CD4-positive, alpha-beta memory T cell (primary cell): ENCODE measurements at regions not wholly inside any gene's neighbourhood (a gene's known extent, or its start where the extent isn't known, plus 50 kb on each side); places are given as distances from the start of the nearest gene placed in this dataset.

Source experiments
- CTCF ChIA-PET: fragments of 350-600 bp; sonication (Branson Sonifier 250); formaldehyde crosslinking; loops from one replicate; lab custom pipeline; 2021; ENCODE audit warnings: inconsistent platforms; ENCODE audit not compliant: partially characterized antibody; lab: Charles Lee
- POLR2A ChIA-PET: fragments of 350-600 bp; sonication (Branson Sonifier 250); formaldehyde crosslinking; loops from one replicate; lab custom pipeline; 2021; ENCODE audit not compliant: partially characterized antibody; lab: Charles Lee
- DNase-seq, 5 donors: peaks; one replicate each; pipeline versions ENCODE4 v3.0.0 to v3.0.0-alpha.2; 2020 to 2022; ENCODE audit warnings: mixed read lengths in 1 of 5
- H3K27ac ChIP-seq: one replicate; pipeline ENCODE4 v1.7.0; 2013; ENCODE audit warnings: low read depth, low read length
- H3K27me3 ChIP-seq: 2 replicates; pipeline ENCODE4 v1.7.0; 2013; ENCODE audit warnings: mild to moderate bottlenecking, low read length, moderate library complexity; ENCODE audit not compliant: insufficient read depth
- H3K36me3 ChIP-seq: 2 replicates; pipeline ENCODE4 v1.7.0; 2013; ENCODE audit warnings: mild to moderate bottlenecking, low read length, moderate library complexity; ENCODE audit not compliant: insufficient read depth
- H3K4me1 ChIP-seq: 2 replicates; pipeline ENCODE4 v1.7.0; 2013; ENCODE audit warnings: mild to moderate bottlenecking, low read length, moderate library complexity; ENCODE audit not compliant: insufficient read depth
- H3K4me3 ChIP-seq, 2 donors: one replicate each; pipeline ENCODE4 v1.7.0; 2013; ENCODE audit warnings: low read length in 2 of 2, mild to moderate bottlenecking in 1 of 2
- H3K9me3 ChIP-seq, 2 donors: one replicate each; pipeline ENCODE4 v1.7.0; 2013; ENCODE audit warnings: low read length in 2 of 2, control low read depth in 1 of 2; ENCODE audit not compliant: control insufficient read depth in 1 of 2
- H3K27ac Mint-ChIP-seq, 7 donors: one replicate each; pipeline ENCODE4 v1.8.0; 2020 to 2021; ENCODE audit warnings: mixed read lengths in 7 of 7, mild to moderate bottlenecking in 6 of 7, inconsistent platforms in 3 of 7, moderate library complexity in 3 of 7
- H3K27me3 Mint-ChIP-seq, 2 donors: one replicate each; pipeline ENCODE4 v1.8.0; 2020 to 2021; ENCODE audit warnings: mixed read lengths in 2 of 2
- H3K36me3 Mint-ChIP-seq, 2 donors: one replicate each; pipeline ENCODE4 v1.8.0; 2020 to 2021; ENCODE audit warnings: mixed read lengths in 2 of 2, inconsistent platforms in 1 of 2, mild to moderate bottlenecking in 1 of 2
- H3K4me1 Mint-ChIP-seq, 4 donors: one replicate each; pipeline ENCODE4 v1.8.0; 2020 to 2021; ENCODE audit warnings: mixed read lengths in 4 of 4, mild to moderate bottlenecking in 1 of 4
- H3K4me3 Mint-ChIP-seq, 8 donors: one replicate each; pipeline ENCODE4 v1.8.0; 2020 to 2021; ENCODE audit warnings: mixed read lengths in 8 of 8, mild to moderate bottlenecking in 7 of 8, moderate library complexity in 6 of 8, inconsistent platforms in 3 of 8
- H3K9me3 Mint-ChIP-seq, 8 donors: one replicate each; pipeline ENCODE4 v1.8.0; 2020 to 2021; ENCODE audit warnings: mixed read lengths in 8 of 8, mild to moderate bottlenecking in 5 of 8, inconsistent platforms in 3 of 8, moderate library complexity in 1 of 8
- intact Hi-C: fragments of 100-400 bp; cut with micrococcal nuclease; formaldehyde crosslinking; loops from one replicate; pipeline ENCODE4 v1.15.1; 2023

DNA sequence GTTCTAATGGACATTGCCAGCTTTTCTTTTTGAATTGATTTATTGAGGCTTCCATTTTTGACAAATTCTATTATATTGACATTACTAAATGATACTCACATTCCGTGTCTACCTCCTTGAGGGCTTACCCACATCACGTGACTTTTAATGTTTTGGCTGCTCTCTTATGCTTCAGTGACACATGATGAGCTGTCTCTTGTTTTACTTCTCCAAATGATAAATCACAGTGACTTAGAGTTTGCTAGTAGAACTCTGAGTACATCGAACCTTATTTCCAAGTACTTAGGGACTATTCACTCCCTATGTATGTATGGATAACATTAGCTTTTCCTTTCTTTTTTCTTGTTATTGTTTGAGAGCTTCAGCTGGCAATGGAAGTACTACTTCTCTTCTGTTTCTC is 169.8 kb upstream of the KCNN2 start:
- H3K4me3 ChIP-seq, result no peak overlapping the region
- POLR2A ChIA-PET, result no interaction called here
- H3K4me1 Mint-ChIP-seq, result no peaks in the 10 kb centered on the region
- no peaks in the 10 kb centered on the region for H3K9me3 ChIP-seq
- no peaks in the 10 kb centered on the region for H3K36me3 ChIP-seq
- H3K4me3 Mint-ChIP-seq, result no peak overlapping the region
- H3K27ac ChIP-seq, result no peak overlapping the region
- no peaks in the 10 kb centered on the region for H3K36me3 Mint-ChIP-seq
- DNase-seq, result no peak
- no peak overlapping the region for H3K27ac Mint-ChIP-seq
- no peaks in the 10 kb centered on the region for H3K4me1 ChIP-seq
- no peaks in the 10 kb centered on the region for H3K27me3 Mint-ChIP-seq
- H3K27me3 ChIP-seq, result no peaks in the 10 kb centered on the region
- H3K9me3 Mint-ChIP-seq, result peaks cover 0 to 5% (median under 1%) of the 10 kb centered on the region in 8 donors
- CTCF ChIA-PET, result no interaction called here
- intact Hi-C loops, result no loop called here

GRCh38 chr5:114201332-114201731 is 160.5 kb upstream of the KCNN2 start:
- no peaks in the 10 kb centered on the region for H3K4me1 Mint-ChIP-seq
- ChIA-PET POLR2A (no interaction called here), CTCF (no interaction called here)
- H3K4me3 Mint-ChIP-seq, result no peak overlapping the region
- no peaks in the 10 kb centered on the region for H3K9me3 ChIP-seq
- DNase-seq, result no peak
- no peaks in the 10 kb centered on the region for H3K4me1 ChIP-seq
- no peaks in the 10 kb centered on the region for H3K36me3 Mint-ChIP-seq
- no peak overlapping the region for H3K4me3 ChIP-seq
- no peak overlapping the region for H3K27ac ChIP-seq
- H3K36me3 ChIP-seq, result no peaks in the 10 kb centered on the region
- H3K27me3 Mint-ChIP-seq, result no peaks in the 10 kb centered on the region
- intact Hi-C loops, result no loop called here
- H3K27me3 ChIP-seq, result no peaks in the 10 kb centered on the region
- H3K27ac Mint-ChIP-seq, result no peak overlapping the region
- H3K9me3 Mint-ChIP-seq, result peaks cover 0 to 30% (median 8%) of the 10 kb centered on the region in 8 donors

- H3K4me3 ChIP-seq, result no peak overlapping the region
- Mint-ChIP-seq H3K9me3 (peaks cover 0 to 16% (median 8%) of the 10 kb centered on the region in 8 donors), H3K27me3 (no peaks in the 10 kb centered on the region), H3K27ac (no peak overlapping the region), H3K4me3 (no peak overlapping the region), H3K4me1 (no peaks in the 10 kb centered on the region), H3K36me3 (no peaks in the 10 kb centered on the region)
- no peaks in the 10 kb centered on the region for H3K27me3 ChIP-seq
- intact Hi-C loops, result no loop called here
- H3K36me3 ChIP-seq, result no peaks in the 10 kb centered on the region
- ChIA-PET CTCF (no interaction called here), POLR2A (no interaction called here)
- H3K9me3 ChIP-seq, result no peaks in the 10 kb centered on the region
- H3K4me1 ChIP-seq, result no peaks in the 10 kb centered on the region
- no peak overlapping the region for H3K27ac ChIP-seq
- DNase-seq, result no peak
These were observed 156.9 kb upstream of the KCNN2 start for GRCh38 chr5:114204923-114205322.

DNA sequence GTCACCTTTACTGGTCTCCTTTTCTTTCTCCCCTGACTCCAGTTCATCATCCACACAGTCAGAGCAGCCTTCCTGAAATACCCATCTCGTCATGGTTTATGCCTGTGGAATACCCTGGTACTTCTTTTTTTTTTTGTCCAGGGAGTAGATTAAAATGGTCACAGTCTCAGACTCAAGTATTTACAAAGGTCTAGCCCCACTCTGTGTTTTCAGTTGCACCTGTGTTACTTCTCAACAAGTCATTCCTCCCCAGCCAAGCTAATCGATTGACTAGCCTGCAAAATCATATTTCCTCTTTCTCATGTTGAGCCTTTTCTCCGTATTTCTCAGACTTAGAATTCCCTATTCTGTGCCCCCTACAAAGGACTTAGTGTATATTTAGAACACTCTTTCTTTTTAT is 155.2 kb upstream of the KCNN2 start:
- no peaks in the 10 kb centered on the region for H3K36me3 ChIP-seq
- intact Hi-C loops, result no loop called here
- H3K36me3 Mint-ChIP-seq, result no peaks in the 10 kb centered on the region
- H3K4me1 Mint-ChIP-seq, result no peaks in the 10 kb centered on the region
- no peak for DNase-seq
- H3K9me3 ChIP-seq, result no peaks in the 10 kb centered on the region
- H3K4me1 ChIP-seq, result no peaks in the 10 kb centered on the region
- H3K4me3 ChIP-seq, result no peak overlapping the region
- peak overlapping the region in 1 of 7 donors; percentile 12 for H3K27ac Mint-ChIP-seq
- CTCF ChIA-PET, result no interaction called here
- H3K27me3 ChIP-seq, result no peaks in the 10 kb centered on the region
- no peaks in the 10 kb centered on the region for H3K27me3 Mint-ChIP-seq
- H3K9me3 Mint-ChIP-seq, result peaks cover 0 to 8% (median 2%) of the 10 kb centered on the region in 8 donors
- H3K27ac ChIP-seq, result no peak overlapping the region
- no peak overlapping the region for H3K4me3 Mint-ChIP-seq
- POLR2A ChIA-PET, result no interaction called here

- no peaks in the 10 kb centered on the region for H3K27me3 ChIP-seq
- ChIA-PET CTCF (no interaction called here), POLR2A (no interaction called here)
- H3K4me1 ChIP-seq, result no peaks in the 10 kb centered on the region
- no peaks in the 10 kb centered on the region for H3K27me3 Mint-ChIP-seq
- no peaks in the 10 kb centered on the region for H3K4me1 Mint-ChIP-seq
- H3K9me3 Mint-ChIP-seq, result peaks cover 0 to 8% (median 2%) of the 10 kb centered on the region in 8 donors
- no peak overlapping the region for H3K4me3 ChIP-seq
- H3K36me3 Mint-ChIP-seq, result no peaks in the 10 kb centered on the region
- H3K9me3 ChIP-seq, result no peaks in the 10 kb centered on the region
- no peak overlapping the region for H3K27ac Mint-ChIP-seq
- no peaks in the 10 kb centered on the region for H3K36me3 ChIP-seq
- H3K27ac ChIP-seq, result no peak overlapping the region
- DNase-seq, result no peak
- H3K4me3 Mint-ChIP-seq, result no peak overlapping the region
- intact Hi-C loops, result no loop called here
These were observed 154.3 kb upstream of the KCNN2 start for GRCh38 chr5:114207615-114208014.

DNA sequence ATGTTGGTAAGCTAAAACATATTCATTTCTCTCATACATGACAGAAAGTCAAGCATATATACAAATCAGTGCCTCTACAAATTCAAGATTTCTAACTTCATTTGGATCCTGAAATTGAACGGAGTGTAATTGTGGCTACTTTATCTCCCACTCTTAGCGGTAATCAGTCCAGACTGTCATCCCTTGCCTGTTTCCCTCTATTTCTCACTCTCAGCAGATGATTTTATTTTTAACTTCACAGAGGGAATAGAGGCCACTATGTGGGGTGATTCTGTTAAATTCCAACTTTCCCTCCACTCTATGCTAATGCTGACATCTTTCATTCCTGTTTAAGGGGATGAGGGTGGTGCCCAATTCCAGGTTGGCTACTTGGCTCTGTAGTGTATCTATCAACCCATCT is 153.8 kb upstream of the KCNN2 start:
- intact Hi-C loops, result no loop called here
- Mint-ChIP-seq H3K4me3 (no peak overlapping the region), H3K4me1 (no peaks in the 10 kb centered on the region), H3K9me3 (peaks cover 0 to 8% (median 2%) of the 10 kb centered on the region in 8 donors), H3K27ac (no peak overlapping the region), H3K27me3 (no peaks in the 10 kb centered on the region), H3K36me3 (no peaks in the 10 kb centered on the region)
- Histone ChIP-seq H3K4me3 (no peak overlapping the region), H3K9me3 (no peaks in the 10 kb centered on the region), H3K27ac (no peak overlapping the region), H3K27me3 (no peaks in the 10 kb centered on the region), H3K36me3 (no peaks in the 10 kb centered on the region), H3K4me1 (no peaks in the 10 kb centered on the region)
- POLR2A ChIA-PET, result no interaction called here
- CTCF ChIA-PET, result no interaction called here
- no peak for DNase-seq

- peaks cover 0 to 6% (median 3%) of the 10 kb centered on the region in 8 donors for H3K9me3 Mint-ChIP-seq
- no peaks in the 10 kb centered on the region for H3K9me3 ChIP-seq
- H3K36me3 Mint-ChIP-seq, result no peaks in the 10 kb centered on the region
These were observed 153.3 kb upstream of the KCNN2 start for GRCh38 chr5:114208588-114208987.

DNA sequence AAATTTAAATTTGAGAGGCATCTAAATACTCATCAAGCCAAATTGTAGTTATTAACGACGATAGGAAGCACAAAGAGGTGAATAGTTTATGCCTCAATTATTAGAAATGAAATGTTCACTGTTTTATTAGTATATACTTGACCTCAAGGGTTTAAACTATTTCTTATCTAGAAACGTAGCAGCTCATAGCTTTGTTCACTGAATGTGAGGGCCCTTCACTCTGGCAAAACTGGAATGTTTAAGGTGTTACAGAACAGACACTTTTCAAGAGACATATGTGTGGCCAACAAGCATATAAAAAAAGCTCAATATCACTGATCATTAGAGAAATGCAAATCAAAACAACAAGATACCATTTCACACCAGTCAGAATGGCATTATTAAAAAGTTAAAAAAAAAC is 151.2 kb upstream of the KCNN2 start:
- no peak for DNase-seq
- no peaks in the 10 kb centered on the region for H3K4me1 Mint-ChIP-seq
- no peaks in the 10 kb centered on the region for H3K27me3 ChIP-seq
- intact Hi-C loops, result no loop called here
- no peak overlapping the region for H3K4me3 Mint-ChIP-seq
- peaks cover 0 to 6% (median 3%) of the 10 kb centered on the region in 8 donors for H3K9me3 Mint-ChIP-seq
- no peak overlapping the region for H3K27ac Mint-ChIP-seq
- H3K27me3 Mint-ChIP-seq, result no peaks in the 10 kb centered on the region
- H3K9me3 ChIP-seq, result no peaks in the 10 kb centered on the region
- ChIA-PET CTCF (no interaction called here), POLR2A (no interaction called here)
- no peak overlapping the region for H3K4me3 ChIP-seq
- H3K36me3 Mint-ChIP-seq, result no peaks in the 10 kb centered on the region
- H3K36me3 ChIP-seq, result no peaks in the 10 kb centered on the region
- H3K27ac ChIP-seq, result no peak overlapping the region
- H3K4me1 ChIP-seq, result no peaks in the 10 kb centered on the region

More at GRCh38 chr5:114208588-114208987, 153.3 kb upstream of the KCNN2 start:
- no peaks in the 10 kb centered on the region for H3K27me3 ChIP-seq
- no peak for DNase-seq
- H3K4me3 Mint-ChIP-seq, result no peak overlapping the region
- no peaks in the 10 kb centered on the region for H3K4me1 Mint-ChIP-seq
- ChIA-PET POLR2A (no interaction called here), CTCF (no interaction called here)
- H3K4me3 ChIP-seq, result no peak overlapping the region
- intact Hi-C loops, result no loop called here
- H3K4me1 ChIP-seq, result no peaks in the 10 kb centered on the region
- no peak overlapping the region for H3K27ac Mint-ChIP-seq
- no peaks in the 10 kb centered on the region for H3K36me3 ChIP-seq
- no peak overlapping the region for H3K27ac ChIP-seq
- no peaks in the 10 kb centered on the region for H3K27me3 Mint-ChIP-seq
